PC-9 (cell line): ENCODE measurements at regions not wholly inside any gene's neighbourhood (a gene's known extent, or its start where the extent isn't known, plus 50 kb on each side); places are given as distances from the start of the nearest gene placed in this dataset.

Experiments
- BruUV-seq: library from RNA; stranded (reverse); fragments of 400-500 nt; replicated peaks from 2 replicates; lab custom pipeline; 2021; lab: Mats Ljungman, UMichigan
- CTCF ChIA-PET: fragments of 300-600 bp; sonication (Branson Sonifier 250); formaldehyde crosslinking; loops from one replicate; lab custom pipeline; 2022; ENCODE audit warnings: antibody characterized with exemption; lab: Charles Lee
- POLR2A ChIA-PET: fragments of 300-600 bp; sonication (Branson Sonifier 250); formaldehyde crosslinking; loops from one replicate; lab custom pipeline; 2022; ENCODE audit warnings: antibody characterized with exemption; ENCODE audit not compliant: unreplicated experiment; lab: Charles Lee
- DNase-seq, 2 experiments: peaks; one replicate each; pipeline versions ENCODE4 v3.0.0 to v3.0.0-alpha.2; 2015 to 2022; ENCODE audit warnings: mixed read lengths in 1 of 2
- H2AFZ ChIP-seq: fragments of 200-600 bp; sonication (generic); 2 replicates; pipeline ENCODE4 v1.8.1; 2017; ENCODE audit warnings: antibody characterized with exemption
- H3F3A ChIP-seq: fragments of 200-600 bp; sonication (generic); 2 replicates; pipeline ENCODE4 v1.8.1; 2017; ENCODE audit warnings: antibody characterized with exemption, mild to moderate bottlenecking, low read depth; ENCODE audit not compliant: insufficient read depth
- H3K27ac ChIP-seq: fragments of 200-600 bp; sonication (generic); 2 replicates; pipeline ENCODE4 v1.6.1; 2016; ENCODE audit warnings: mixed run types
- H3K27me3 ChIP-seq: fragments of 200-600 bp; sonication (generic); 2 replicates; pipeline ENCODE4 v1.6.1; 2016; ENCODE audit warnings: low read depth, mixed run types; ENCODE audit not compliant: insufficient read depth
- H3K36me3 ChIP-seq: fragments of 200-600 bp; sonication (generic); 2 replicates; pipeline ENCODE4 v1.6.1; 2016; ENCODE audit warnings: low read depth, mixed run types
- H3K4me1 ChIP-seq: fragments of 200-600 bp; sonication (generic); replicated peaks from 2 replicates; pipeline ENCODE4 v1.6.1; 2016; ENCODE audit warnings: mixed run types; ENCODE audit not compliant: insufficient read depth
- H3K4me2 ChIP-seq: fragments of 200-600 bp; sonication (generic); 2 replicates; pipeline ENCODE4 v1.6.1; 2017; ENCODE audit warnings: mixed run types
- H3K4me3 ChIP-seq: fragments of 200-600 bp; sonication (generic); 2 replicates; pipeline ENCODE4 v1.6.1; 2016; ENCODE audit warnings: mixed run types
- H3K79me2 ChIP-seq: fragments of 200-600 bp; sonication (generic); 2 replicates; pipeline ENCODE4 v1.6.1; 2017; ENCODE audit warnings: low read depth, mixed run types
- H3K9me2 ChIP-seq: fragments of 200-600 bp; sonication (generic); 2 replicates; pipeline ENCODE4 v1.8.1; 2017; ENCODE audit warnings: mild to moderate bottlenecking; ENCODE audit not compliant: insufficient read depth
- H3K9me3 ChIP-seq: fragments of 200-600 bp; sonication (generic); 2 replicates; pipeline ENCODE4 v1.8.1; 2016; ENCODE audit warnings: low read depth; ENCODE audit not compliant: insufficient read depth
- H4K20me1 ChIP-seq: fragments of 200-600 bp; sonication (generic); 2 replicates; pipeline ENCODE4 v1.8.1; 2017; ENCODE audit not compliant: insufficient read depth
- CTCF ChIP-seq: fragments of 200-600 bp; sonication (generic); conservative IDR thresholded peaks from 2 replicates; pipeline ENCODE4 v1.6.1; 2017; ENCODE audit warnings: mixed run types, antibody characterized with exemption, mild to moderate bottlenecking, moderate library complexity
- EZH2 ChIP-seq: fragments of 200-600 bp; sonication (generic); IDR thresholded peaks from 2 replicates; pipeline ENCODE4 v1.8.0; 2017; ENCODE audit warnings: antibody characterized with exemption, low read depth
- intact Hi-C: fragments of 100-400 bp; cut with micrococcal nuclease; formaldehyde crosslinking; loops from one replicate; pipeline ENCODE4 v1.10.0; 2022; ENCODE audit not compliant: unreplicated experiment

GRCh38 chr2:175577368-175577970, 396.0 kb upstream of the ATP5MC3 start:
- DNase-seq = no peak
- Histone ChIP-seq H3K4me2 (no peak overlapping the region), H3K27ac (no peak overlapping the region), H3K36me3 (no peaks in the 10 kb centered on the region), H3K4me3 (no peak overlapping the region), H2AFZ (no peak overlapping the region), H3K9me2 (no peaks in the 10 kb centered on the region), H3K9me3 (no peaks in the 10 kb centered on the region), H3K79me2 (no peaks in the 10 kb centered on the region), H4K20me1 (no peaks in the 10 kb centered on the region), H3K4me1 (no peaks in the 10 kb centered on the region), H3K27me3 (0 out of 2 replicates have a peak, but pooled peaks cover 10% of the 10 kb centered on the region), H3F3A (no peaks in the 10 kb centered on the region)
- TF ChIP-seq EZH2 (no peak), CTCF (no peak)
- no TSS peak for BruUV-seq
- CTCF ChIA-PET = no interaction called here
- intact Hi-C loops = no loop called here
- POLR2A ChIA-PET = no interaction called here

DNA sequence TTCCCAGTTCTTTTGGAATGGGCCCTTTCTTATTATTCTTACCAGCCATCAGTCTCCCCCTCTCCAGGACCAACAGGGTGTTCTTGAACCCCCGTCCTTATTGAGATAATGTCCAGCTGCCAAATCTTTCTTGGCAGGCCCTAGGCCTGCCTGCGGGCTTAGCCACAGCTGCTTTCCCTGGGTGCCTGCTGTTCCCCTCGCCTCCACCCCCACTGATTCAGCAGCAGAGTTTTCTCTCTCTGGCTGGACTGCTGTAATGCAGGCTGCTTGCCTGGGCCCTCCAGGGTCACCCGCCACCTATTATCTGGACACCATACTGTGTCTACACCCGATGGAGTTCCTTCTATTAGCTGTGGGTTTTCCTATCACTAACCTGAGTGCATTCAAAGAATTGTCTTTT, 395.4 kb upstream of the ATP5MC3 start:
- no peaks in the 10 kb centered on the region for H3K9me2 ChIP-seq
- no peak overlapping the region for H3K4me2 ChIP-seq
- H3K4me1 ChIP-seq = no peaks in the 10 kb centered on the region
- H3K27me3 ChIP-seq = 0 out of 2 replicates have a peak, but pooled peaks cover 16% of the 10 kb centered on the region
- no peaks in the 10 kb centered on the region for H3K36me3 ChIP-seq
- CTCF ChIA-PET = no interaction called here
- DNase-seq = no peak
- TF ChIP-seq CTCF (no peak), EZH2 (no peak)
- H2AFZ ChIP-seq = no peak overlapping the region
- no peaks in the 10 kb centered on the region for H4K20me1 ChIP-seq
- POLR2A ChIA-PET = no interaction called here
- BruUV-seq = no TSS peak
- H3F3A ChIP-seq = no peaks in the 10 kb centered on the region
- intact Hi-C loops = no loop called here
- H3K27ac ChIP-seq = no peak overlapping the region
- no peaks in the 10 kb centered on the region for H3K79me2 ChIP-seq
- H3K4me3 ChIP-seq = no peak overlapping the region
- no peaks in the 10 kb centered on the region for H3K9me3 ChIP-seq

GRCh38 chr2:175576270-175576669, 394.8 kb upstream of the ATP5MC3 start:
- Histone ChIP-seq H2AFZ (no peak overlapping the region), H3K36me3 (no peaks in the 10 kb centered on the region), H3K27ac (no peak overlapping the region), H3K4me3 (no peak overlapping the region), H3K4me1 (no peaks in the 10 kb centered on the region), H3K9me3 (no peaks in the 10 kb centered on the region), H3K4me2 (no peak overlapping the region), H3K79me2 (no peaks in the 10 kb centered on the region), H3K27me3 (0 out of 2 replicates have a peak, but pooled peaks cover 17% of the 10 kb centered on the region), H3F3A (no peaks in the 10 kb centered on the region), H3K9me2 (no peaks in the 10 kb centered on the region), H4K20me1 (no peaks in the 10 kb centered on the region)
- BruUV-seq = no TSS peak
- TF ChIP-seq EZH2 (no peak), CTCF (no peak)
- CTCF ChIA-PET = no interaction called here
- intact Hi-C loops = no loop called here
- POLR2A ChIA-PET = no interaction called here
- no peak for DNase-seq
